IMR-90 (cell line): ENCODE measurements at regions not wholly inside any gene's neighbourhood (a gene's known extent, or its start where the extent isn't known, plus 50 kb on each side); places are given as distances from the start of the nearest gene placed in this dataset.
"Not testable (repeated sequence)": the region's sequence is repeated elsewhere in the genome, so short reads cannot be mapped to it uniquely, and the experiment has no call there.

ENCODE experiments used
- POLR2A ChIP-seq: IDR thresholded peaks from 2 replicates; pipeline ENCODE4 v1.6.1; 2012; ENCODE audit warnings: mild to moderate bottlenecking, low read depth, low read length
- TF ChIP-seq, protein P1 (sequence below): conservative IDR thresholded peaks from 2 replicates; pipeline ENCODE4 v1.5.1; 2012; ENCODE audit warnings: mild to moderate bottlenecking, low read depth, low read length, improper control_type of control experiment

GRCh38 chr2:173573782-173574181 lies 219.1 kb downstream of the CDCA7 start:
- TF ChIP-seq, protein P1, sequence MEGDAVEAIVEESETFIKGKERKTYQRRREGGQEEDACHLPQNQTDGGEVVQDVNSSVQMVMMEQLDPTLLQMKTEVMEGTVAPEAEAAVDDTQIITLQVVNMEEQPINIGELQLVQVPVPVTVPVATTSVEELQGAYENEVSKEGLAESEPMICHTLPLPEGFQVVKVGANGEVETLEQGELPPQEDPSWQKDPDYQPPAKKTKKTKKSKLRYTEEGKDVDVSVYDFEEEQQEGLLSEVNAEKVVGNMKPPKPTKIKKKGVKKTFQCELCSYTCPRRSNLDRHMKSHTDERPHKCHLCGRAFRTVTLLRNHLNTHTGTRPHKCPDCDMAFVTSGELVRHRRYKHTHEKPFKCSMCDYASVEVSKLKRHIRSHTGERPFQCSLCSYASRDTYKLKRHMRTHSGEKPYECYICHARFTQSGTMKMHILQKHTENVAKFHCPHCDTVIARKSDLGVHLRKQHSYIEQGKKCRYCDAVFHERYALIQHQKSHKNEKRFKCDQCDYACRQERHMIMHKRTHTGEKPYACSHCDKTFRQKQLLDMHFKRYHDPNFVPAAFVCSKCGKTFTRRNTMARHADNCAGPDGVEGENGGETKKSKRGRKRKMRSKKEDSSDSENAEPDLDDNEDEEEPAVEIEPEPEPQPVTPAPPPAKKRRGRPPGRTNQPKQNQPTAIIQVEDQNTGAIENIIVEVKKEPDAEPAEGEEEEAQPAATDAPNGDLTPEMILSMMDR: not testable (repeated sequence)
- not testable (repeated sequence) for TF ChIP-seq POLR2A
